IMR-90 (cell line): ENCODE measurements at regions not wholly inside any gene's neighbourhood (a gene's known extent, or its start where the extent isn't known, plus 50 kb on each side); places are given as distances from the start of the nearest gene placed in this dataset.

Experiments used
- ATAC-seq: fragments of 200-7000 bp; cut with Tn5 transposase; 2 replicates; pipeline ENCODE4 v1.9.1; 2020; ENCODE audit warnings: low read depth, mild to moderate bottlenecking, moderate library complexity
- BruUV-seq: library from RNA; stranded (reverse); fragments of 400-500 nt; replicated peaks from 2 replicates; lab custom pipeline; 2021; lab: Mats Ljungman, UMichigan
- CTCF ChIA-PET: fragments of 300-600 bp; formaldehyde crosslinking; extraction: SDS; loops from one replicate; lab custom pipeline; 2021; ENCODE audit warnings: antibody characterized with exemption; lab: Yijun Ruan, JAX
- POLR2A ChIA-PET: fragments of 300-600 bp; sonication (Branson Sonifier 250); formaldehyde crosslinking; loops from one replicate; lab custom pipeline; 2022; ENCODE audit warnings: antibody characterized with exemption; ENCODE audit not compliant: unreplicated experiment; lab: Charles Lee
- DNase-seq: peaks from one replicate; pipeline ENCODE4 v3.0.0; 2013
- H2AFZ ChIP-seq: replicated peaks from 2 replicates; pipeline ENCODE3; 2013; ENCODE audit warnings: low read length, mild to moderate bottlenecking; ENCODE audit not compliant: poor library complexity
- H2AK5ac ChIP-seq: 2 replicates; pipeline ENCODE4 v1.6.1; 2013; ENCODE audit warnings: low read depth, low read length, inconsistent platforms
- H2AK9ac ChIP-seq: replicated peaks from 2 replicates; pipeline ENCODE3; 2013; ENCODE audit warnings: mild to moderate bottlenecking, low read depth, low read length, moderate library complexity; ENCODE audit not compliant: poor library complexity
- H2BK120ac ChIP-seq: 2 replicates; pipeline ENCODE4 v1.6.1; 2013; ENCODE audit warnings: low read depth, low read length, inconsistent platforms
- H2BK15ac ChIP-seq: 3 replicates; pipeline ENCODE4 v1.6.1; 2013; ENCODE audit warnings: low read depth, low read length, inconsistent platforms
- H2BK20ac ChIP-seq: 2 replicates; pipeline ENCODE4 v1.6.1; 2013; ENCODE audit warnings: low read depth, mild to moderate bottlenecking, inconsistent platforms, low read length, moderate library complexity
- H2BK5ac ChIP-seq: 2 replicates; pipeline ENCODE4 v1.6.1; 2013; ENCODE audit warnings: mild to moderate bottlenecking, low read depth, low read length, inconsistent platforms; ENCODE audit not compliant: poor library complexity, severe bottlenecking
- H3K14ac ChIP-seq: replicated peaks from 2 replicates; pipeline ENCODE4 v1.6.1; 2013; ENCODE audit warnings: low read depth, low read length, inconsistent platforms
- H3K18ac ChIP-seq: 2 replicates; pipeline ENCODE4 v1.6.1; 2013; ENCODE audit warnings: low read depth, low read length, control low read depth
- H3K23ac ChIP-seq: 2 replicates; pipeline ENCODE4 v1.6.1; 2013; ENCODE audit warnings: low read depth, low read length, inconsistent platforms
- H3K27ac ChIP-seq: 2 replicates; pipeline ENCODE4 v1.5.1; 2013; ENCODE audit warnings: mild to moderate bottlenecking, control low read depth, low read length; ENCODE audit not compliant: insufficient read depth
- H3K27me3 ChIP-seq: 2 replicates; pipeline ENCODE4 v1.6.1; 2013; ENCODE audit warnings: low read length; ENCODE audit not compliant: control insufficient read depth, insufficient read depth
- H3K36me3 ChIP-seq: 2 replicates; pipeline ENCODE4 v1.6.1; 2013; ENCODE audit warnings: low read length, mixed read lengths; ENCODE audit not compliant: control insufficient read depth, insufficient read depth
- H3K4ac ChIP-seq: 2 replicates; pipeline ENCODE4 v1.6.1; 2013; ENCODE audit warnings: low read depth, low read length, inconsistent platforms
- H3K4me1 ChIP-seq: 2 replicates; pipeline ENCODE4 v1.6.1; 2013; ENCODE audit warnings: low read length, mixed read lengths; ENCODE audit not compliant: control insufficient read depth, insufficient read depth
- H3K4me2 ChIP-seq: 2 replicates; pipeline ENCODE4 v1.6.1; 2013; ENCODE audit warnings: low read depth, mild to moderate bottlenecking, control low read depth, low read length, moderate library complexity
- H3K4me3 ChIP-seq: 2 replicates; pipeline ENCODE4 v1.5.1; 2013; ENCODE audit warnings: low read depth, mild to moderate bottlenecking, control low read depth, low read length, moderate library complexity; ENCODE audit not compliant: insufficient read depth
- H3K56ac ChIP-seq: 2 replicates; pipeline ENCODE4 v1.6.1; 2013; ENCODE audit warnings: low read length, inconsistent platforms; ENCODE audit not compliant: insufficient read depth; ENCODE audit errors: extremely low read depth
- H3K79me1 ChIP-seq, 2 experiments: 2 replicates each; pipeline ENCODE4 v1.6.1; 2013; ENCODE audit warnings: low read length in 2 of 2, inconsistent platforms in 1 of 2, low read depth in 1 of 2
- H3K9ac ChIP-seq: 2 replicates; pipeline ENCODE4 v1.6.1; 2013; ENCODE audit warnings: low read depth, low read length, control low read depth
- H3K9me1 ChIP-seq: 2 replicates; pipeline ENCODE4 v1.6.1; 2013; ENCODE audit warnings: low read length, inconsistent platforms; ENCODE audit not compliant: insufficient read depth
- H3K9me3 ChIP-seq: 2 replicates; pipeline ENCODE4 v1.6.1; 2013; ENCODE audit warnings: low read length; ENCODE audit not compliant: control insufficient read depth, insufficient read depth
- H4K20me1 ChIP-seq: 2 replicates; pipeline ENCODE4 v1.6.1; 2013; ENCODE audit warnings: low read length, inconsistent platforms; ENCODE audit not compliant: insufficient read depth
- H4K5ac ChIP-seq: 2 replicates; pipeline ENCODE4 v1.6.1; 2013; ENCODE audit warnings: mild to moderate bottlenecking, low read depth, low read length, control low read depth
- H4K8ac ChIP-seq, 2 experiments: 2 replicates each; pipeline ENCODE4 v1.6.1; 2013; ENCODE audit warnings: low read depth in 2 of 2, low read length in 2 of 2, control low read depth in 1 of 2, inconsistent platforms in 1 of 2
- H4K91ac ChIP-seq: 2 replicates; pipeline ENCODE4 v1.6.1; 2013; ENCODE audit warnings: low read depth, low read length, inconsistent platforms; ENCODE audit not compliant: insufficient read depth
- BHLHE40 ChIP-seq: fragments of 150-350 bp; IDR thresholded peaks from 2 replicates; pipeline ENCODE4 v1.6.1; 2016; ENCODE audit warnings: mild to moderate bottlenecking, low read depth, low read length
- CEBPB ChIP-seq: IDR thresholded peaks from 2 replicates; pipeline ENCODE4 v1.6.1; 2012; ENCODE audit warnings: low read depth, low read length, improper control_type of control experiment
- CHD1 ChIP-seq: IDR thresholded peaks from 2 replicates; pipeline ENCODE4 v1.6.1; 2012; ENCODE audit warnings: low read depth, low read length, improper control_type of control experiment
- FOS ChIP-seq: fragments of 150-350 bp; IDR thresholded peaks from 2 replicates; pipeline ENCODE4 v1.6.1; 2016; ENCODE audit warnings: low read depth, low read length
- MAFK ChIP-seq: IDR thresholded peaks from 2 replicates; pipeline ENCODE4 v1.6.1; 2012; ENCODE audit warnings: low read depth, low read length, improper control_type of control experiment
- MAZ ChIP-seq: IDR thresholded peaks from 2 replicates; pipeline ENCODE4 v1.6.1; 2012; ENCODE audit warnings: low read depth, mild to moderate bottlenecking, low read length, improper control_type of control experiment, moderate library complexity, borderline replicate concordance
- MXI1 ChIP-seq: IDR thresholded peaks from 2 replicates; pipeline ENCODE4 v1.6.1; 2012; ENCODE audit warnings: low read depth, mild to moderate bottlenecking, low read length, moderate library complexity, borderline replicate concordance
- NFE2L2 ChIP-seq: fragments of 150-350 bp; IDR thresholded peaks from 2 replicates; pipeline ENCODE4 v1.6.1; 2016; ENCODE audit warnings: low read depth, mild to moderate bottlenecking, low read length
- POLR2A ChIP-seq: IDR thresholded peaks from 2 replicates; pipeline ENCODE4 v1.6.1; 2012; ENCODE audit warnings: mild to moderate bottlenecking, low read depth, low read length
- RAD21 ChIP-seq: IDR thresholded peaks from 2 replicates; pipeline ENCODE4 v1.6.1; 2012; ENCODE audit warnings: low read length, improper control_type of control experiment
- RCOR1 ChIP-seq: IDR thresholded peaks from 2 replicates; pipeline ENCODE4 v1.6.1; 2012; ENCODE audit warnings: mild to moderate bottlenecking, low read length, improper control_type of control experiment; ENCODE audit not compliant: insufficient replicate concordance
- RFX5 ChIP-seq: IDR thresholded peaks from 2 replicates; pipeline ENCODE4 v1.8.0; 2012; ENCODE audit warnings: low read depth, mild to moderate bottlenecking, low read length, moderate library complexity
- SMC3 ChIP-seq: fragments of 150-350 bp; IDR thresholded peaks from 2 replicates; pipeline ENCODE4 v1.6.1; 2016; ENCODE audit warnings: low read depth, mild to moderate bottlenecking, antibody characterized with exemption, low read length, moderate library complexity
- WGBS, 2 experiments: methylation state at CpG; one replicate each; pipeline versions ENCODE4 v1.1.5 to v1.1.7; 2013; ENCODE audit warnings: missing lambda C conversion rate in 2 of 2; ENCODE audit not compliant: insufficient read length in 1 of 2; ENCODE audit errors: extremely low coverage in 2 of 2; 5-methylcytosine and 5-hydroxymethylcytosine counted together
- dilution Hi-C: fragments of 300-500 bp; cut with HindIII; formaldehyde crosslinking; loops from one replicate; pipeline ENCODE4 v1.14.3; 2018; ENCODE audit warnings: low sequenced_read_pairs; ENCODE audit not compliant: unreplicated experiment
- in situ Hi-C: fragments of 300-500 bp; cut with MboI; formaldehyde crosslinking; loops from 3 replicates; pipeline ENCODE4 v1.14.3; 2019; ENCODE audit warnings: low sequenced_read_pairs, inconsistent platforms, mixed read lengths
- intact Hi-C: fragments of 100-400 bp; cut with micrococcal nuclease; formaldehyde crosslinking; loops from 2 replicates; pipeline ENCODE4 v1.10.0; 2022
- TF ChIP-seq, protein P1 (sequence below): conservative IDR thresholded peaks from 2 replicates; pipeline ENCODE4 v1.5.1; 2012; ENCODE audit warnings: mild to moderate bottlenecking, low read depth, low read length, improper control_type of control experiment
- TF ChIP-seq, protein P2 (sequence below): fragments of 150-350 bp; IDR thresholded peaks from 2 replicates; pipeline ENCODE4 v1.6.1; 2016; ENCODE audit warnings: low read depth, mild to moderate bottlenecking, low read length, moderate library complexity, borderline replicate concordance

DNA sequence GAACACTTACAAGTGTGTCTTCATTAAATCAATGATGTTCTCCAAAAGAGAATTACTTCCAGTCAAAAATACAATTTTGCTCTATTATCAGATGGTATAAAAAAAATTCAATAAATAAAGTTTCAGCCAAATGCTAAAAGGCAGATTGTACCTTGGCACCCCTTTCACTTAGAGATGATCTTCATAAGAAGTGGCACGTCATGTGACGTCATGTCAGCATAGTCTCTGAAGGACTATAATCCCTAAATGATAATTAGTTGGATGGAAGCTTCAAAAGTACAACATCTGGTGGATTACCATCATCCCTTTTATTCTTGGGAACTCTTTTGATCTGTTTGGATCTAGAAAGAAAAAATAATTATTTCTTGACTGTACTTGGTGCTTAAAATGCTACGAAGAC, 335.5 kb upstream of the EDNRB start:
- Histone ChIP-seq H3K27ac (no peak overlapping the region), H3K9me1 (no peaks in the 10 kb centered on the region), H3K4ac (no peak overlapping the region), H2AK9ac (no peak overlapping the region), H3K9me3 (no peaks in the 10 kb centered on the region), H2BK15ac (no peak overlapping the region), H2AFZ (no peak overlapping the region), H3K36me3 (no peaks in the 10 kb centered on the region), H4K5ac (no peak overlapping the region), H3K4me2 (no peak overlapping the region), H3K4me1 (no peaks in the 10 kb centered on the region), H2BK20ac (no peak overlapping the region), H3K9ac (no peak overlapping the region), H3K27me3 (no peaks in the 10 kb centered on the region), H4K20me1 (no peaks in the 10 kb centered on the region), H3K18ac (no peak overlapping the region), H3K23ac (no peak overlapping the region), H2BK120ac (no peak overlapping the region), H4K91ac (no peak overlapping the region), H2AK5ac (no peak overlapping the region), H3K56ac (no peak overlapping the region), H2BK5ac (no peak overlapping the region), H3K79me1 (no peaks in the 10 kb centered on the region), H3K4me3 (no peak overlapping the region), H4K8ac (no peak overlapping the region), H3K14ac (no peak overlapping the region)
- POLR2A ChIA-PET = no interaction called here
- ATAC-seq (no peak), DNase-seq (no peak)
- in situ Hi-C loops (no loop called here), dilution Hi-C loops (no loop called here), intact Hi-C loops (no loop called here)
- CTCF ChIA-PET = no interaction called here
- WGBS, 2 experiments = no CpG with 5 or more reads among the region's 3 CpGs
- no peak for TF ChIP-seq RAD21
- no peak for TF ChIP-seq MAFK
- TF ChIP-seq NFE2L2 = no peak
- TF ChIP-seq, protein P1, sequence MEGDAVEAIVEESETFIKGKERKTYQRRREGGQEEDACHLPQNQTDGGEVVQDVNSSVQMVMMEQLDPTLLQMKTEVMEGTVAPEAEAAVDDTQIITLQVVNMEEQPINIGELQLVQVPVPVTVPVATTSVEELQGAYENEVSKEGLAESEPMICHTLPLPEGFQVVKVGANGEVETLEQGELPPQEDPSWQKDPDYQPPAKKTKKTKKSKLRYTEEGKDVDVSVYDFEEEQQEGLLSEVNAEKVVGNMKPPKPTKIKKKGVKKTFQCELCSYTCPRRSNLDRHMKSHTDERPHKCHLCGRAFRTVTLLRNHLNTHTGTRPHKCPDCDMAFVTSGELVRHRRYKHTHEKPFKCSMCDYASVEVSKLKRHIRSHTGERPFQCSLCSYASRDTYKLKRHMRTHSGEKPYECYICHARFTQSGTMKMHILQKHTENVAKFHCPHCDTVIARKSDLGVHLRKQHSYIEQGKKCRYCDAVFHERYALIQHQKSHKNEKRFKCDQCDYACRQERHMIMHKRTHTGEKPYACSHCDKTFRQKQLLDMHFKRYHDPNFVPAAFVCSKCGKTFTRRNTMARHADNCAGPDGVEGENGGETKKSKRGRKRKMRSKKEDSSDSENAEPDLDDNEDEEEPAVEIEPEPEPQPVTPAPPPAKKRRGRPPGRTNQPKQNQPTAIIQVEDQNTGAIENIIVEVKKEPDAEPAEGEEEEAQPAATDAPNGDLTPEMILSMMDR = no peak
- TF ChIP-seq, protein P2, sequence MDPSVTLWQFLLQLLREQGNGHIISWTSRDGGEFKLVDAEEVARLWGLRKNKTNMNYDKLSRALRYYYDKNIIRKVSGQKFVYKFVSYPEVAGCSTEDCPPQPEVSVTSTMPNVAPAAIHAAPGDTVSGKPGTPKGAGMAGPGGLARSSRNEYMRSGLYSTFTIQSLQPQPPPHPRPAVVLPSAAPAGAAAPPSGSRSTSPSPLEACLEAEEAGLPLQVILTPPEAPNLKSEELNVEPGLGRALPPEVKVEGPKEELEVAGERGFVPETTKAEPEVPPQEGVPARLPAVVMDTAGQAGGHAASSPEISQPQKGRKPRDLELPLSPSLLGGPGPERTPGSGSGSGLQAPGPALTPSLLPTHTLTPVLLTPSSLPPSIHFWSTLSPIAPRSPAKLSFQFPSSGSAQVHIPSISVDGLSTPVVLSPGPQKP = no peak
- TF ChIP-seq BHLHE40 = no peak
- no peak for TF ChIP-seq MAZ
- TF ChIP-seq FOS = no peak
- TF ChIP-seq CEBPB = no peak
- TF ChIP-seq POLR2A = no peak
- TF ChIP-seq SMC3 = no peak
- no peak for TF ChIP-seq RCOR1
- TF ChIP-seq CHD1 = no peak
- no peak for TF ChIP-seq MXI1
- TF ChIP-seq RFX5 = no peak
- BruUV-seq = no TSS peak
